Mucosa of rectum (tissue), 2 donors: ENCODE measurements at regions not wholly inside any gene's neighbourhood (a gene's known extent, or its start where the extent isn't known, plus 50 kb on each side); places are given as distances from the start of the nearest gene placed in this dataset.

Source experiments
- H3K27ac ChIP-seq, 2 donors: one replicate each; pipeline ENCODE4 v1.7.0; 2013; ENCODE audit warnings: inconsistent platforms in 2 of 2, low read depth in 2 of 2, low read length in 2 of 2
- H3K27me3 ChIP-seq, 2 donors: one replicate each; pipeline ENCODE4 v1.7.0; 2013; ENCODE audit warnings: low read length in 2 of 2; ENCODE audit not compliant: control insufficient read depth in 2 of 2, insufficient read depth in 2 of 2
- H3K36me3 ChIP-seq, 2 donors: one replicate each; pipeline ENCODE4 v1.7.0; 2013; ENCODE audit warnings: low read length in 2 of 2; ENCODE audit not compliant: control insufficient read depth in 2 of 2, insufficient read depth in 2 of 2
- H3K4me1 ChIP-seq, 2 donors: one replicate each; pipeline ENCODE4 v1.7.0; 2013; ENCODE audit warnings: low read length in 2 of 2, mild to moderate bottlenecking in 1 of 2; ENCODE audit not compliant: control insufficient read depth in 2 of 2, insufficient read depth in 2 of 2
- H3K4me3 ChIP-seq, 2 donors: one replicate each; pipeline ENCODE4 v1.7.0; 2013; ENCODE audit warnings: low read length in 2 of 2
- H3K9ac ChIP-seq, 2 donors: one replicate each; pipeline ENCODE4 v1.7.0; 2013; ENCODE audit warnings: low read length in 2 of 2, low read depth in 1 of 2, mild to moderate bottlenecking in 1 of 2
- H3K9me3 ChIP-seq, 2 donors: one replicate each; pipeline ENCODE4 v1.7.0; 2013; ENCODE audit warnings: low read length in 2 of 2; ENCODE audit not compliant: control insufficient read depth in 2 of 2
- donor health status: healthy.
- donor health status: Normal muscosa, but diverticular disease.

DNA sequence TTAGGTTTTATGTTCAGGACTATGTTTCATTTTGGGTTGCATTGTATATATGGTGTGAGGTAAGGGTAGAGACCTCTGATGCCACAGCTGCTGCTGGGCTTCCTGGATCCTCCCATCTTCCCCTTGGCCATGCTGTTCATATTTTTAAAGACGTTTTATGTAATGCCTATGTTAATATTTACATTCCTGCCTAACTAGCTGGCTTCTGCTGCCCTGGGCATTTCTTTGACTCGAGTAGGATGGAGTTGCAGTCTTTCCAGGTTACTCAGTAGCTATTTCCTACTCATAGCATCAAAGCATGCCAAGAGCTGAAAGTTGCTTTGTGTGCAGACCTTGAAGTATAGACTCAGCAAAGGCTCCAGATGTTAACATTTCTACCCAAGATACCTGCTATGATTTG is 220.5 kb upstream of the CADM1 start:
- Histone ChIP-seq H3K27ac (no peak overlapping the region), H3K9ac (no peak overlapping the region), H3K4me1 (no peaks in the 10 kb centered on the region), H3K9me3 (no peaks in the 10 kb centered on the region), H3K4me3 (no peak overlapping the region), H3K27me3 (peaks cover 0 to 3% of the 10 kb centered on the region in 2 donors), H3K36me3 (no peaks in the 10 kb centered on the region)

DNA sequence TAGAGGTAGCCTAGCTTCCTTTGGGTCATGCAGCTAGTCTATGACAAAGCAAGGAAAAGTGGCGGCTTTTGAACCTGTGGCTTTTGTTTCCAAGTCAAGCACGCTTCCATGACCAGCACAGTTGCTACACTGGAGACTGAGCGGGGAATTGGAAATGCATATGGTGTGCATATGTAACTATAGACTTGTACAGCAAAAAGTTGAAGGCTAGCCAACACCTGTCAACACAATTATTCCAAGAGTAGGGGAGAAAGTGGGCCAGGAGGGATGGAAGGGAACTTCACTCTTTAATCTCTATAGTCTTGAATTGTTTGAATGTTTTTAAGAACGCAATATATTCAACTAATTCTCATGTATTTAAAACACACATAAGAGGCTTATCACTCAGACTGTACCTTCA is 218.5 kb upstream of the CADM1 start:
- no peak overlapping the region for H3K4me3 ChIP-seq
- H3K9me3 ChIP-seq, result no peaks in the 10 kb centered on the region
- H3K27ac ChIP-seq, result no peak overlapping the region
- H3K4me1 ChIP-seq, result no peaks in the 10 kb centered on the region
- peaks cover 0 to 3% of the 10 kb centered on the region in 2 donors for H3K27me3 ChIP-seq
- H3K36me3 ChIP-seq, result no peaks in the 10 kb centered on the region
- no peak overlapping the region for H3K9ac ChIP-seq

DNA sequence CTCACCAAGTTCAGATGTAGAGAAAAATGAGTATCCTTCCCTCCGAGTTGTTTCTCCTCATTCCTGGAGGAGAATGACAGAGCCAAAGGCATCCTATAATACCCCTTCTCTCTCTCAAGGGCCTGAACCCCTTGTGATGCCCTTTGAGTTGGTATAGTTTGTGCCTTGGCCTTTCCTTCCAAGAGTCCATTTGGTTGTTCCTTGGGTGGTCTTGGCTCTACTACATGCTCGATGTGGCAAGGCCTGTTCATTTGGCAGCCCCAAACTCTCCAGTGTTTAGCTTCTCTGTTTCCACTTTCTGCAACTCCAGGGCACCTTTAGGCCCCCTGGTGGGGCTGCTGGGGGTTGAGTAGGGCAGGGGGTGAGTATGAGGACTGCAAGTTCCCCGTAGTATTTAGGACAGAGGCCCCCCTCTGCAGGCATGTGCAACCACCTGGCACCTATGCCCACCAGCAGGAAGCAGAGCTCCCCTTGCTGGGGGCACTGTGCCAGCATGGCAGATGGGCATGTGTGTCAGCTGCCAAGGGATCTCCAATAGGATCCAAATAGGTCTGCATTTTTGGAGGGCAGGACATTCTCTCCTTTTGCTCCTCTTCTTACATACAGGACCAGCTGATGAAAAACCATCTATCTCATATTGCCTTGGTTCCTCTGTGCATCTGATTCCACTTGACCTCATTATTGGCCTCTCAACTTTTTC is 217.2 kb upstream of the CADM1 start:
- Histone ChIP-seq H3K9ac (no peak overlapping the region), H3K9me3 (no peaks in the 10 kb centered on the region), H3K27ac (no peak overlapping the region), H3K4me1 (no peaks in the 10 kb centered on the region), H3K27me3 (no peaks in the 10 kb centered on the region), H3K4me3 (no peak overlapping the region), H3K36me3 (no peaks in the 10 kb centered on the region)

DNA sequence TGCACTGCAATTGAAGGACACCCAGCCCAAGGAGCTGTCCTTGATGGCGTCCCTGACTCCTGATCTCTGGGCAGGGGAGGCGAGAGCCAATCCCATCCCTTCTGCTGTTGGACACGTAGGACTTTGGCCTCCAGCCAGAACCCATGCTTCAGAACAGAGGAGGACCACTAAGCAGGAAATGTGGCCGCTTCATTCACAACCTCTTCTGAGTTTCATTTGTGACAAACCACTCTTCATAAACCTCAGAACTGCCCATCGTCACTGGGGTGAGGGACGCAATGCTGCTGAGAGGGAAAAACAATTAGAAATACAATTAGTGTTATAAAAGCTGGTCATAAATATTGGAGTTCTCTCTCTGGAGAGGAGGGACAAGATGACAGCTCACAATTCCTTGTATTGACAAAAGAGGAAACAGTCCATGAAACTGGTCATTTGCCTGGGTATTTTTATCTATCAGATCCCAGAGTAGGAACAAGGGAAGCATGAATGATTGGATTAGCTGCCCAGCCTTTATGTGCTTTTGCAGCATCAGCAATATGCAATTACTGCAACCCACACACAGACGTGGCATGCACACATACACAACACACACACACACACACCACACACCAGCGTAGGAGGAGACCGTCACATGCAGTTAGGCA is 216.5 kb upstream of the CADM1 start:
- no peak overlapping the region for H3K9ac ChIP-seq
- no peak overlapping the region for H3K27ac ChIP-seq
- H3K4me3 ChIP-seq, result no peak overlapping the region
- no peaks in the 10 kb centered on the region for H3K9me3 ChIP-seq
- no peaks in the 10 kb centered on the region for H3K27me3 ChIP-seq
- no peaks in the 10 kb centered on the region for H3K36me3 ChIP-seq
- H3K4me1 ChIP-seq, result no peaks in the 10 kb centered on the region

DNA sequence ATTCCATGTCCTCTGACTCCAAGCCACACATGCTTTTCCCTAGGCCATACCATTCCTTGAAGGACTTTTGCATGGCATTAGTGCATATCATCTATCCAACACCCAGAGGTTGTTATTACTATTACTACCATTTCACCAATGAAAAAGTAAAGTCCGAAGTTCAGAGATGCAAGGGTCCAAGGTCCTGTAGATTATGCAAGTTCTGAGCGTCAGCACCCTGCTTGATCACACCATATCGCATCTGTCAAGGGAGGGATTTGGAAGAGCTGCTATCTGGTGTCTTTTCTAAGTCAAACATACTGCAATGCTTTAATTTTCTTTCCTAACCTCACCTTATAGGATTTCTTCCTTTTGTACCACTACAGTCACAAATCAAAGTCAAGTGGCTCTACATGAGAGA is 214.7 kb upstream of the CADM1 start:
- Histone ChIP-seq H3K9ac (no peak overlapping the region), H3K27ac (no peak overlapping the region), H3K9me3 (no peaks in the 10 kb centered on the region), H3K36me3 (no peaks in the 10 kb centered on the region), H3K27me3 (peaks cover 0 to 3% of the 10 kb centered on the region in 2 donors), H3K4me1 (no peaks in the 10 kb centered on the region), H3K4me3 (no peak overlapping the region)

DNA sequence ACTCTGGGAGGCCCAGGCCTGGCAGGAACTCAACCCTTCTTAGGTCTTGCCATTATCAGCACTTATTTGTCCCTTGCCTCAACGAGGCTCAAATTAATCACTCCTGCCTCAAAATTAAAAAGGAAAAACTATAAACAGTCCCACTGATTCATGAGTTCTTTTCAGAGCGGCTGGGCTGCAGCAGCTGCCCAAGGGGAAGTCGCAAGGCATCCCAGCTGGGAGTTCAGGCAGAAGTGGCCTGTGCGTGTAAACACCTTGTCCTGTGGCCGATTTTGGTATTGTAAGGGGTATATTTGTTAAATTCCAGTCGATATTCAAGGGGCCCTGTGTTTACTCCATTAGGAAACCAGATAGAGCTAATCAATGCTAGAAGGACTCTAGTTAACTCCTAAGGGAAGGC is 213.9 kb upstream of the CADM1 start:
- no peaks in the 10 kb centered on the region for H3K36me3 ChIP-seq
- H3K9ac ChIP-seq, result no peak overlapping the region
- no peak overlapping the region for H3K27ac ChIP-seq
- peaks cover 0 to 3% of the 10 kb centered on the region in 2 donors for H3K27me3 ChIP-seq
- H3K9me3 ChIP-seq, result no peaks in the 10 kb centered on the region
- no peaks in the 10 kb centered on the region for H3K4me1 ChIP-seq
- H3K4me3 ChIP-seq, result no peak overlapping the region

DNA sequence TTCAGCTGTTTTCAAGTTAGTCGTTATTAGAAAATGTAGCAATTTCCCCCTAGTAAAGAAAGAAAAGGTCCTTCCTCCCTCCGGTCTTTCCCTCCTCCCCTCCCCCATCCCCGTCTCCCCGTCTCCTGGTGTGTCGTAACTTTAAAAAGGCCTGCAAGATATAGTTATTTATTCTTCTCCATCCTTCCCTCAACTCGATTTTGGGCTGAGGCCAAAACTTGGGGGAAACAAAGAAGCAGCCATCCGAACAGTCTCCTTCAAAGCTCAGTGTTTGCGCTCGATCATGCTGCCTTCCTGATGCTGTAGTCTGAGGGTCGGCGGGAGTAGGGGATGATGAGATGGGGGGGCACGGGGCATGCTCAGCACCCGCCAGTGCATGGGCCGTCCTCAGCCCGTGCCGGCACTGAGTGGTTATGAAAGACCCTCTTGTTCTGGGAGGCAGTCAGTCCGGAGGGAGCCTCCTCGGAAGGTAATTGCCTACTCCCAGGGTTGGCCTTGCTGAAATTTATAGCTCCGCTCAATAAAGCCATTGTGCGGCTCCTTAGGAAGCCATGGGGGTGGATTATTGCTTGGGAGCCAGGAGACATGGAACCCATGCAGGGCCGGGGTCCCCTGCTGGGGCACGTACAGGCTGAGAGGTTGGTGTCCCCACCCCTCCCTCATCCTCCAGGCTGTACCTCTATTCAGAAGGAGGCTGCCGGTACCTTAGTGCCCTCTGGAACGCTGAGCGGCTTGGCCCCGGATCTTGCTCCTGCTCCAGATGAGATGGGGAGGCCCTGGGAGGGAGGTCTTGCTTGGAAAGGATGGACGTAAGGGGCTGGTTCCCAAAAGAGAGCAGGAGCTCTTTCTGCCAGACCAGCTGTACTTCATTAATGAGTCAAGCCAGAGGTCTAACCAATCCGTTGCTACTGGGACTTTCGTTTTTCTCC is 212.7 kb upstream of the CADM1 start:
- H3K27me3 ChIP-seq, result peaks cover 0 to 3% of the 10 kb centered on the region in 2 donors
- no peaks in the 10 kb centered on the region for H3K36me3 ChIP-seq
- no peak overlapping the region for H3K27ac ChIP-seq
- no peaks in the 10 kb centered on the region for H3K9me3 ChIP-seq
- H3K4me1 ChIP-seq, result no peaks in the 10 kb centered on the region
- H3K4me3 ChIP-seq, result no peak overlapping the region
- H3K9ac ChIP-seq, result no peak overlapping the region

DNA sequence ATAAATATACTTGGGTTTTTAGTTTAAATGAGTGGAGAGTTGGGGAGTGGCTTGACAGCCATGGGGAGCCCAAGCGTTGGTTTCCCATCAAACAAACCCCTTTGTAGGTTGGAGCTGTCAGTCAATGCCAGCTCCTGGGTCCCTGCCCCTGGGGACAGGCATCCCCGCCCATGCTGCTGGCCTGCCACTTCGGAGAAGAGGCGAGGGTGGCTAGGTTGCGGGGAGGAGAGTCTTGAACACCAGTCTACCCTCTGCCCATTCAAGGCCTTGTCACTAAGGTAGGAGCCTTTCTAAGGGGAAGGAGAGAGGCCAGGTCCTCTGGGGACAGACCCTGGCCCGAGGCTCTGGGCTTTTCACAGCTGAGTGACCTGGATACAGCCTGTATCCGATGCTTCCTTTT is 211.9 kb upstream of the CADM1 start:
- H3K9ac ChIP-seq, result no peak overlapping the region
- H3K4me3 ChIP-seq, result no peak overlapping the region

DNA sequence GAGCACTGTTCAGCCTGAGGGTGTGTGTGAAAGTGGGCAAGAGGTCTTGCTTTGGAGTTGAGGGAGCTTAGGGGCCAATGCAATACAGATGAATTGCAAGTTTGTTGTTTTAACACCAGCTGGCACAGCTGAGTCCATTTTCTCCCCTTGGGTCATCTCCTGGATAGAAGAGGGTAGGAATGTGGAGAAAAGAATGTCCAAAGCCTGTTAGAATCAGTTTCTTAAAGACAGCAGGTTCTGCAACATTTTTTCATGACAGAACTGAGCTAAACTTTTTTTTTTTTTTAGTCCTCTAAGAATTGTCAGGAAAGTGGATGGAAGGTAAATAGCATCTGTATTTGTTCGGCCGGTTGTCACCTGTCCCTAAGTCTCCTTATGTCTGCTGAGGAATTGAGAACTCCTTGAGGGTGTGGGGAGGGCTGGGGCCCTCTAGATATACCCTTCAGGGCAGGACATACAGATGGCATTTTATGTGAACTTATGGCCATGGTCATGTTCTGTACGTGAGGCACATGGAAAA is 211.1 kb upstream of the CADM1 start:
- Histone ChIP-seq H3K27ac (no peak overlapping the region), H3K4me1 (no peaks in the 10 kb centered on the region), H3K36me3 (no peaks in the 10 kb centered on the region), H3K9me3 (no peaks in the 10 kb centered on the region), H3K4me3 (no peak overlapping the region), H3K9ac (no peak overlapping the region), H3K27me3 (peaks cover 0 to 3% of the 10 kb centered on the region in 2 donors)

More for the DNA sequence above, 211.9 kb upstream of the CADM1 start:
- no peaks in the 10 kb centered on the region for H3K36me3 ChIP-seq
- H3K9me3 ChIP-seq, result no peaks in the 10 kb centered on the region
- no peak overlapping the region for H3K27ac ChIP-seq
- peaks cover 0 to 3% of the 10 kb centered on the region in 2 donors for H3K27me3 ChIP-seq
- no peaks in the 10 kb centered on the region for H3K4me1 ChIP-seq

DNA sequence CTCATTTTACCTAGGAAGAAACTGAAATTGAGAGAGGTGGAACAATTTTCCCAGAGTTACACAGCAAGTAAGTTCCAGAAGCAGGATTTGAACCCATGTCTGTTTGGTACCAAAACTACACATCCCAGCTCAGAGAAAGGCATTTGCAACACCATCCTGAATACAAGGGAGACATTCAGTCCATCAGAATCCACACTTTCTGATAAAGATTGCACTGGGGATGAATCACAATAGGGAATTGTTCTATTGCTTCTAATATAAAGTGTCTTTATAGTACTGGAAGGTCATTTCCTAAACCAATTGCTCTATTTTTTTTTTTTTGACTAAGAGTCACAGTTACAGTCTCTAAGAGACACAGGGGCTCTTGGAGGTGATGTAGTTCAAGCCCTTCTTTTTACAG is 208.1 kb upstream of the CADM1 start:
- Histone ChIP-seq H3K4me3 (no peak overlapping the region), H3K9me3 (no peaks in the 10 kb centered on the region), H3K36me3 (no peaks in the 10 kb centered on the region), H3K27me3 (peaks cover 0 to 3% of the 10 kb centered on the region in 2 donors), H3K27ac (no peak overlapping the region), H3K9ac (no peak overlapping the region), H3K4me1 (no peaks in the 10 kb centered on the region)
